ENCODE measurements at regions not wholly inside any gene's neighbourhood (a gene's known extent, or its start where the extent isn't known, plus 50 kb on each side); places are given as distances from the start of the nearest gene placed in this dataset.
"Not testable (repeated sequence)": the region's sequence is repeated elsewhere in the genome, so short reads cannot be mapped to it uniquely, and the experiment has no call there.

- Histone ChIP-seq H3K4me1 (ENCODE audit: control insufficient read depth, insufficient read depth, low read length) (no peaks in the 10 kb centered on the region), H3K9me3 (ENCODE audit: control insufficient read depth, insufficient read depth, low read depth, low read length) (no peaks in the 10 kb centered on the region), H3K4me3 (ENCODE audit: low read depth, low read length) (no peak overlapping the region), H3K27ac (ENCODE audit: extremely low read depth, low read depth, low read length) (no peak overlapping the region), H3K36me3 (ENCODE audit: control insufficient read depth in 2 of 2, insufficient read depth in 1 of 2, low read length in 2 of 2) (no peaks in the 10 kb centered on the region)
- TF ChIP-seq KLF10 (tag by site-specific recombination; IDR thresholded peaks at IDR 0.05) (no peak), GLIS2 (tag by site-specific recombination; IDR thresholded peaks at IDR 0.05) (no peak)
- ChIA-PET POLR2A (no interaction called here), CTCF (no interaction called here)
Observed at GRCh38 chrX:22594766-22595165, 322.1 kb downstream of the CBLL2 start.

GRCh38 chrX:22603060-22603459 is 330.3 kb downstream of the CBLL2 start:
- no peak overlapping the region for H3K27ac ChIP-seq (ENCODE audit: extremely low read depth, low read depth, low read length)
- H3K4me3 ChIP-seq (ENCODE audit: low read depth, low read length): no peak overlapping the region
- TF ChIP-seq ZNF623 (tag by site-specific recombination; IDR thresholded peaks at IDR 0.05): no peak
- no peak for TF ChIP-seq MZF1 (tag by site-specific recombination; IDR thresholded peaks at IDR 0.05; ENCODE audit: borderline replicate concordance)
- TF ChIP-seq ZNF645 (tag by site-specific recombination; IDR thresholded peaks at IDR 0.05): no peak
- TF ChIP-seq SP2 (tag by site-specific recombination; IDR thresholded peaks at IDR 0.05): no peak
- TF ChIP-seq ZNF121 (tag by site-specific recombination; IDR thresholded peaks at IDR 0.05): no peak
- TF ChIP-seq ZNF174 (tag by site-specific recombination; IDR thresholded peaks at IDR 0.05): no peak
- TF ChIP-seq SP3 (tag by site-specific recombination; IDR thresholded peaks at IDR 0.05): no peak
- no peak for TF ChIP-seq MEIS1 (CRISPR knock-in tag; IDR thresholded peaks at IDR 0.05; ENCODE audit: borderline replicate concordance)
- no peak for TF ChIP-seq KLF10 (tag by site-specific recombination; IDR thresholded peaks at IDR 0.05)
- POLR2A ChIA-PET: no interaction called here
- no peaks in the 10 kb centered on the region for H3K36me3 ChIP-seq (ENCODE audit: control insufficient read depth in 2 of 2, insufficient read depth in 1 of 2, low read length in 2 of 2)
- H3K4me1 ChIP-seq (ENCODE audit: control insufficient read depth, insufficient read depth, low read length): no peaks in the 10 kb centered on the region
- CTCF ChIA-PET: no interaction called here
- H3K9me3 ChIP-seq (ENCODE audit: control insufficient read depth, insufficient read depth, low read depth, low read length): no peaks in the 10 kb centered on the region

GRCh38 chrX:22609452-22609851 is 336.7 kb downstream of the CBLL2 start:
- H3K4me1 ChIP-seq (ENCODE audit: control insufficient read depth, insufficient read depth, low read length); POLR2A ChIA-PET; H3K4me3 ChIP-seq (ENCODE audit: low read depth, low read length); H3K9me3 ChIP-seq (ENCODE audit: control insufficient read depth, insufficient read depth, low read depth, low read length); H3K36me3 ChIP-seq (ENCODE audit: control insufficient read depth in 2 of 2, insufficient read depth in 1 of 2, low read length in 2 of 2); H3K27ac ChIP-seq (ENCODE audit: extremely low read depth, low read depth, low read length): not testable (repeated sequence)
- CTCF ChIA-PET: interaction anchor here (0.6 kb wide), 1 partner anchor 24 kb away, joined by 3 read pairs; no protein-coding TSS in a partner anchor

- Histone ChIP-seq H3K27ac (ENCODE audit: extremely low read depth, low read depth, low read length) (no peak overlapping the region), H3K9me3 (ENCODE audit: control insufficient read depth, insufficient read depth, low read depth, low read length) (no peaks in the 10 kb centered on the region), H3K4me3 (ENCODE audit: low read depth, low read length) (no peak overlapping the region), H3K4me1 (ENCODE audit: control insufficient read depth, insufficient read depth, low read length) (no peaks in the 10 kb centered on the region), H3K36me3 (ENCODE audit: control insufficient read depth in 2 of 2, insufficient read depth in 1 of 2, low read length in 2 of 2) (no peaks in the 10 kb centered on the region)
- POLR2A ChIA-PET: no interaction called here
- CTCF ChIA-PET: no interaction called here
- TF ChIP-seq ZNF157 (tag by site-specific recombination; IDR thresholded peaks at IDR 0.05): no peak
Observed at GRCh38 chrX:22616867-22617266, 344.2 kb downstream of the CBLL2 start.

GRCh38 chrX:22627576-22627975 is 354.9 kb downstream of the CBLL2 start:
- no peaks in the 10 kb centered on the region for H3K4me1 ChIP-seq (ENCODE audit: control insufficient read depth, insufficient read depth, low read length)
- H3K36me3 ChIP-seq (ENCODE audit: control insufficient read depth in 2 of 2, insufficient read depth in 1 of 2, low read length in 2 of 2): no peaks in the 10 kb centered on the region
- CTCF ChIA-PET: no interaction called here
- TF ChIP-seq ZNF26 (tag by site-specific recombination; IDR thresholded peaks at IDR 0.05) (no peak), ZNF214 (tag by site-specific recombination; IDR thresholded peaks at IDR 0.05; ENCODE audit: borderline replicate concordance) (no peak), ZNF37A (tag by site-specific recombination; IDR thresholded peaks at IDR 0.05) (no peak), ZNF354C (tag by site-specific recombination; IDR thresholded peaks at IDR 0.05; ENCODE audit: borderline replicate concordance, low read depth) (no peak), ZNF175 (tag by site-specific recombination; IDR thresholded peaks at IDR 0.05) (no peak), ZNF704 (tag by site-specific recombination; IDR thresholded peaks at IDR 0.05) (no peak), TRIM28 (IDR thresholded peaks at IDR 0.05; ENCODE audit: borderline replicate concordance, low read length) (no peak), ZNF138 (tag by site-specific recombination; IDR thresholded peaks at IDR 0.05; ENCODE audit: borderline replicate concordance) (no peak), ZSCAN16 (tag by site-specific recombination; IDR thresholded peaks at IDR 0.05) (no peak), ZNF76 (tag by site-specific recombination; IDR thresholded peaks at IDR 0.05; ENCODE audit: borderline replicate concordance, low read depth) (no peak), ZNF416 (tag by site-specific recombination; IDR thresholded peaks at IDR 0.05) (no peak), TCF7L2 (IDR thresholded peaks at IDR 0.05; ENCODE audit: borderline replicate concordance, low read depth, low read length) (no peak), ZNF266 (tag by site-specific recombination; IDR thresholded peaks at IDR 0.05; ENCODE audit: low read depth) (no peak), ZNF701 (tag by site-specific recombination; IDR thresholded peaks at IDR 0.05) (no peak)

More at GRCh38 chrX:22627576-22627975, 354.9 kb downstream of the CBLL2 start:
- Histone ChIP-seq H3K4me3 (ENCODE audit: low read depth, low read length) (no peak overlapping the region), H3K27ac (ENCODE audit: extremely low read depth, low read depth, low read length) (no peak overlapping the region), H3K9me3 (ENCODE audit: control insufficient read depth, insufficient read depth, low read depth, low read length) (no peaks in the 10 kb centered on the region)
- POLR2A ChIA-PET: no interaction called here

Measured in HEK293 (cell line).